ENCODE measurements at regions not wholly inside any gene's neighbourhood (a gene's known extent, or its start where the extent isn't known, plus 50 kb on each side); places are given as distances from the start of the nearest gene placed in this dataset.
"Not testable (repeated sequence)": the region's sequence is repeated elsewhere in the genome, so short reads cannot be mapped to it uniquely, and the experiment has no call there.

GRCh38 chr14:22491683-22492621, 97.1 kb downstream of the DAD1 start:
- no peak for DNase-seq (ENCODE audit: low read depth in 2 of 2)

- DNase-seq (ENCODE audit: low read depth in 2 of 2) = not testable (repeated sequence)
Measured at GRCh38 chr14:22491053-22491452, 98.0 kb downstream of the DAD1 start.

- no peak for DNase-seq (ENCODE audit: low read depth in 2 of 2)
Measured at GRCh38 chr14:22489957-22490950, 98.8 kb downstream of the DAD1 start.

GRCh38 chr14:22489244-22489545, 99.8 kb downstream of the DAD1 start:
- no peak for DNase-seq (ENCODE audit: low read depth in 2 of 2)

- no peak for DNase-seq (ENCODE audit: low read depth in 2 of 2)
Measured at GRCh38 chr14:22488522-22489243, 100.3 kb downstream of the DAD1 start.

- DNase-seq (ENCODE audit: low read depth in 2 of 2) = no peak
Measured at GRCh38 chr14:22487941-22488340, 101.1 kb downstream of the DAD1 start.

GRCh38 chr14:22487401-22487800, 101.6 kb downstream of the DAD1 start:
- no peak for DNase-seq (ENCODE audit: low read depth in 2 of 2)

- DNase-seq (ENCODE audit: low read depth in 2 of 2) = no peak
Measured at GRCh38 chr14:22486675-22487074, 102.3 kb downstream of the DAD1 start.

GRCh38 chr14:22485649-22486048, 103.4 kb downstream of the DAD1 start:
- no peak for DNase-seq (ENCODE audit: low read depth in 2 of 2)

- no peak for DNase-seq (ENCODE audit: low read depth in 2 of 2)
Measured at GRCh38 chr14:22485178-22485577, 103.8 kb downstream of the DAD1 start.

- no peak for DNase-seq (ENCODE audit: low read depth in 2 of 2)
Measured at GRCh38 chr14:22484632-22485031, 104.4 kb downstream of the DAD1 start.

- DNase-seq (ENCODE audit: low read depth in 2 of 2) = no peak
Measured at GRCh38 chr14:22483863-22484593, 105.0 kb downstream of the DAD1 start.

GRCh38 chr14:22482782-22483553, 106.1 kb downstream of the DAD1 start:
- DNase-seq (ENCODE audit: low read depth in 2 of 2) = no peak

GRCh38 chr14:22482085-22482694, 106.8 kb downstream of the DAD1 start:
- DNase-seq (ENCODE audit: low read depth in 2 of 2) = no peak

GRCh38 chr14:22481546-22481945, 107.5 kb downstream of the DAD1 start:
- no peak for DNase-seq (ENCODE audit: low read depth in 2 of 2)

- no peak for DNase-seq (ENCODE audit: low read depth in 2 of 2)
Measured at GRCh38 chr14:22479776-22480464, 109.1 kb downstream of the DAD1 start.

- no peak for DNase-seq (ENCODE audit: low read depth in 2 of 2)
Measured at GRCh38 chr14:22479132-22479531, 109.9 kb downstream of the DAD1 start.

GRCh38 chr14:22478670-22479069, 110.4 kb downstream of the DAD1 start:
- no peak for DNase-seq (ENCODE audit: low read depth in 2 of 2)

GRCh38 chr14:22478247-22478646, 110.8 kb downstream of the DAD1 start:
- no peak for DNase-seq (ENCODE audit: low read depth in 2 of 2)

Data from stimulated activated CD8-positive, alpha-beta memory T cell treated with anti-CD3 and anti-CD28 coated beads, Interleukin-2, amount 100 ng/mL, for 48 hours (primary cell).